Femur (tissue), 1 donor: ENCODE measurements at regions not wholly inside any gene's neighbourhood (a gene's known extent, or its start where the extent isn't known, plus 50 kb on each side); places are given as distances from the start of the nearest gene placed in this dataset.
A peak's percentile ranks its signal among the peaks of the same experiment; 100 is the strongest.
"Not testable (repeated sequence)": the region's sequence is repeated elsewhere in the genome, so short reads cannot be mapped to it uniquely, and the experiment has no call there.

Experiments
- DNase-seq: peaks from one replicate; pipeline ENCODE4 v3.0.0-alpha.2; 2017

- DNase-seq: not testable (repeated sequence)
Observed at GRCh38 chr2:88802026-88802425, 110.6 kb downstream of the RPIA start.

GRCh38 chr2:88807237-88807962 lies 115.9 kb downstream of the RPIA start:
- no peak for DNase-seq

GRCh38 chr2:88808083-88808482 lies 116.6 kb downstream of the RPIA start:
- no peak for DNase-seq

GRCh38 chr2:88808652-88809051 lies 117.2 kb downstream of the RPIA start:
- no peak for DNase-seq

- DNase-seq: no peak
Observed at GRCh38 chr2:88809216-88809615, 117.7 kb downstream of the RPIA start.

- no peak for DNase-seq
Observed at GRCh38 chr2:88810017-88810416, 118.5 kb downstream of the RPIA start.

GRCh38 chr2:88810488-88810887 lies 119.0 kb downstream of the RPIA start:
- DNase-seq: no peak

- no peak for DNase-seq
Observed at GRCh38 chr2:88811233-88811632, 119.8 kb downstream of the RPIA start.

- no peak for DNase-seq
Observed at GRCh38 chr2:88811681-88812080, 120.2 kb downstream of the RPIA start.

- no peak for DNase-seq
Observed at GRCh38 chr2:88813612-88814011, 122.1 kb downstream of the RPIA start.

- no peak for DNase-seq
Observed at GRCh38 chr2:88815282-88815681, 123.8 kb downstream of the RPIA start.

- DNase-seq: no peak
Observed at GRCh38 chr2:88815697-88816096, 124.2 kb downstream of the RPIA start.

- no peak for DNase-seq
Observed at GRCh38 chr2:88818381-88818780, 126.9 kb downstream of the RPIA start.

- no peak for DNase-seq
Observed at GRCh38 chr2:88824951-88825350, 133.5 kb downstream of the RPIA start.

- DNase-seq: no peak
Observed at GRCh38 chr2:88826399-88826798, 134.9 kb downstream of the RPIA start.

GRCh38 chr2:88827821-88828220 lies 136.3 kb downstream of the RPIA start:
- no peak for DNase-seq

- DNase-seq: peak; percentile 72
Observed at GRCh38 chr2:88828397-88829137, 137.1 kb downstream of the RPIA start.

- no peak for DNase-seq
Observed at GRCh38 chr2:88829607-88830463, 138.4 kb downstream of the RPIA start.

GRCh38 chr2:88831071-88831791 lies 139.8 kb downstream of the RPIA start:
- DNase-seq: no peak

- DNase-seq: peak; percentile 51
Observed at GRCh38 chr2:88831792-88832248, 140.3 kb downstream of the RPIA start.

- DNase-seq: peak; percentile 67
Observed at GRCh38 chr2:88832311-88832991, 141.0 kb downstream of the RPIA start.

GRCh38 chr2:88832992-88833389 lies 141.5 kb downstream of the RPIA start:
- DNase-seq: no peak
